Subcutaneous abdominal adipose tissue (tissue), 5 donors: ENCODE measurements at regions not wholly inside any gene's neighbourhood (a gene's known extent, or its start where the extent isn't known, plus 50 kb on each side); places are given as distances from the start of the nearest gene placed in this dataset.
"Not testable (repeated sequence)": the region's sequence is repeated elsewhere in the genome, so short reads cannot be mapped to it uniquely, and the experiment has no call there.

Experiments
- H3K27ac ChIP-seq: one replicate; pipeline ENCODE4 v1.7.0; 2013; ENCODE audit warnings: low read depth, mild to moderate bottlenecking, inconsistent platforms, low read length, moderate library complexity
- H3K27me3 ChIP-seq, 5 donors: one replicate each; pipeline ENCODE4 v1.7.0; 2013; ENCODE audit warnings: low read length in 5 of 5, inconsistent platforms in 1 of 5; ENCODE audit not compliant: control insufficient read depth in 5 of 5, insufficient read depth in 4 of 5
- H3K36me3 ChIP-seq, 5 donors: one replicate each; pipeline ENCODE4 v1.7.0; 2013; ENCODE audit warnings: low read length in 5 of 5; ENCODE audit not compliant: control insufficient read depth in 5 of 5, insufficient read depth in 5 of 5
- H3K4me1 ChIP-seq, 5 donors: one replicate each; pipeline ENCODE4 v1.7.0; 2013; ENCODE audit warnings: low read length in 5 of 5, mild to moderate bottlenecking in 3 of 5, moderate library complexity in 1 of 5; ENCODE audit not compliant: control insufficient read depth in 5 of 5, insufficient read depth in 5 of 5
- H3K4me3 ChIP-seq, 5 donors: one replicate each; pipeline ENCODE4 v1.7.0; 2013; ENCODE audit warnings: low read length in 5 of 5, low read depth in 1 of 5
- H3K9ac ChIP-seq, 5 donors: one replicate each; pipeline ENCODE4 v1.7.0; 2013; ENCODE audit warnings: low read length in 5 of 5, mild to moderate bottlenecking in 4 of 5, moderate library complexity in 3 of 5
- H3K9me3 ChIP-seq, 5 donors: one replicate each; pipeline ENCODE4 v1.7.0; 2013; ENCODE audit warnings: low read length in 5 of 5; ENCODE audit not compliant: control insufficient read depth in 5 of 5
- donor health status: healthy.
- donor health status: healthy.
- donor health status: healthy.
- donor health status: healthy.
- donor health status: healthy.

DNA sequence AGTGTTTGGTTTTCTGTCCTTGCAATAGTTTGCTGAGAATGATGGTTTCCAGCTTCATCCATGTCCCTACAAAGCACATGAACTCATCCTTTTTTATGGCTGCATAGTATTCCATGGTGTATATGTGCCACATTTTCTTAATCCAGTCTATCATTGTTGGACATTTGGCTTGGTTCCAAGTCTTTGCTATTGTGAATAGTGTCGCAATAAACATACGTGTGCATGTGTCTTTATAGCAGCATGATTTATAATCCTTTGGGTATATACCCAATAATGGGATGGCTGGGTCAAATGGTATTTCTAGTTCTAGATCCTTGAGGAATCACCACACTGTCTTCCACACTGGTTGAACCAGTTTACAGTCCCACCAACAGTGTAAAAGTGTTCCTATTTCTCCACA is 269.8 kb upstream of the DCN start:
- H3K9me3 ChIP-seq, H3K27ac ChIP-seq, H3K4me1 ChIP-seq, H3K4me3 ChIP-seq, H3K36me3 ChIP-seq, H3K9ac ChIP-seq, H3K27me3 ChIP-seq: not testable (repeated sequence)

DNA sequence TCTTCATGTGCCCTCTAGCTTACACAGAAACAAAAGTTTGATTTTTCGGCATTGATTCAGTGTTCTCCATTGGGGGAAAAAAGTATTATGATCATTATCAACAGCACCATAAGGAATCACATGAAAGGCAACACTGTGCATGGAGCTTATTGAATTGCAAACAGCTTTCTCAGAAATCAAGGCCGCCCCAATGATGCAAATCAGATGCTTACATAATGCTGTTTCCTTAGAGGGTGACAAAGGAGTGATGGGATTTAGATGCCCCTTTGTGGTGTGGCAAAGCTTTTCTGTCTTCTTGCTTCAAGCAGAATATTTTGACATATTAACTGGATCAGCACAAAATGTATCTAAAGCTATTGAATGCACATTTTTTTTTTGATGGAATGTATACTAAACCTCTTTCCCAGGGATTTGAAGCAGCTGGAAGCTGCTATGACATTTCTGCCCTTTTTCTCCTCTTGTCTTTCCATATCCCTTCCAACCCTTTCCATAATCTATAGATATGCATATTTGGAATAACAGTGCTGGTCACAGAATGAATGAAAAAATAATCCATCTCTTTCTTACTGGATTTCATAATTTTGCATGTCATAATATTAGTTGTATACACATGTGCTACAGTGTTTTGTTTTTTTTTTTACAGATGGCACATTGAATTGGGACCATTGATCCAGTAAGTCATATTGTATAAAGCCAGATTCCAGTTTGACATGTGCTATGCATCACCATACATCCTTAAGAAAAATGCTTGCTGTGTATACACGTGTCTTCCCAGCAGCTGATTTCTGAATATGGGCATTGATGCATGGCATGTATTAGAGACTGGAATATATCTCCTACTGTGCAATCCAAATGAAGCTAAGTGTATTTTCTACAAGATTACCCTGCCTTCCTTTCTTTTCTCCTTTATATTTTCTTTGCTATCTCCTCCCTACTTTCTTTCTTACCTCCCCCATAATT is 259.7 kb upstream of the DCN start:
- Histone ChIP-seq H3K27ac (no peak overlapping the region), H3K9me3 (no peaks in the 10 kb centered on the region), H3K27me3 (no peaks in the 10 kb centered on the region), H3K36me3 (no peaks in the 10 kb centered on the region), H3K4me1 (no peaks in the 10 kb centered on the region), H3K4me3 (no peak overlapping the region), H3K9ac (no peak overlapping the region)

DNA sequence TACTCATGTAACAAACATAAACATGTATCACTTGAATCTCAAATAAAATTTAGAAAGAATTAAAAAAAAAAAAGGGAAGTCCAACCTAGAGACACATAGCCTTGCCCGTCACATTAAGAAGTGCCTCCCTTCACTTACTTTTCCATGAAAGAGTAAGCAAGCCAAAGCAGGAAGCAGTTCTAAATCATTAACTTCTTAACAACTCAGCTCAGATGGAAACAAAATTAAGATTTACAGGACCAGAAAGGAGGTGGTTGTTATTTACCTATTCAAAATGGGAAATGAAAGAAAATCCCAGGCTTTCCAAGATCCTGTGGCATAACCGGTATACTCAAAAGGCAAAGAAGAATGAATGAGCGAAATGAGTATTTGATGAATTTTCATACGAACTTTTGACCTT is 258.6 kb upstream of the DCN start:
- H3K9ac ChIP-seq, result no peak overlapping the region
- H3K4me3 ChIP-seq, result no peak overlapping the region
- H3K27me3 ChIP-seq, result no peaks in the 10 kb centered on the region
- H3K9me3 ChIP-seq, result no peaks in the 10 kb centered on the region
- H3K4me1 ChIP-seq, result no peaks in the 10 kb centered on the region
- H3K36me3 ChIP-seq, result no peaks in the 10 kb centered on the region
- H3K27ac ChIP-seq, result no peak overlapping the region

DNA sequence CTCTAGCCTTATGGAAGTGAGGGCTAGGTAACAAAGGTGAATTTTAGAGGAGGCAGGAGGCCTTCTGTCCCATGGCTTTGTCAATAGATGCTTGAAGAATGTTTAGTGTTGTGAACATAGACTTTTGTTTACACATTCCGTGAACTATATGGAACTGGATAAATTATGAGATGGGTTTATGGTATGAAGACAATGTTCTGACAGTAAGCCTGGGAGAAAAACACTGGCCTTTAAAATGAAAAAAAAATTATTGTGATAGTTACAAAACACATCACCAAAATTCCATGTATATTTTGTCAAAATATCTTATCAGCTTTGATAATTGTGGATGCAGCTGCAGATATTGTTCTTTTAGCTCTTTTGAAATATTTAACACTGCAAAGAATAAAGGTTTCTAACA is 251.5 kb upstream of the DCN start:
- no peaks in the 10 kb centered on the region for H3K4me1 ChIP-seq
- no peaks in the 10 kb centered on the region for H3K27me3 ChIP-seq
- H3K9me3 ChIP-seq, result no peaks in the 10 kb centered on the region
- H3K36me3 ChIP-seq, result no peaks in the 10 kb centered on the region
- no peak overlapping the region for H3K9ac ChIP-seq
- no peak overlapping the region for H3K27ac ChIP-seq
- no peak overlapping the region for H3K4me3 ChIP-seq

DNA sequence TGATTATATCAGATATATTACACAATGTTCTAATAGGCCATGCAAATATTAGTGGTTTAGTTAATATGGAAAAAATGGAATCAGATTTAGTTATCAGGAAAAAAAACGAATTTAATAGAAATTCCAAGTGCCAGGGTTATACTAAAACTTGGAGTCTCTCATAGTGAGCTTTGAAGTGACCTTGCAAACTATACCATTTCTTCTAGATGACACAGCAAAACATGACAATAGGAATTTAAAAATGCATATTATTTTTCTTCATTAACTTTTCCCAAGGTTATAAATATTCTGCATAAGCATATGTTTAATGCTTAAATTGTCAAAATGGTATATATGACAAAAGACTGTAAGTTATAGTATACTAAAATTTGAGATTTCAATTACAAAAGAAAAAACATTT is 250.1 kb upstream of the DCN start:
- Histone ChIP-seq H3K27me3 (no peaks in the 10 kb centered on the region), H3K4me1 (no peaks in the 10 kb centered on the region), H3K9ac (no peak overlapping the region)

DNA sequence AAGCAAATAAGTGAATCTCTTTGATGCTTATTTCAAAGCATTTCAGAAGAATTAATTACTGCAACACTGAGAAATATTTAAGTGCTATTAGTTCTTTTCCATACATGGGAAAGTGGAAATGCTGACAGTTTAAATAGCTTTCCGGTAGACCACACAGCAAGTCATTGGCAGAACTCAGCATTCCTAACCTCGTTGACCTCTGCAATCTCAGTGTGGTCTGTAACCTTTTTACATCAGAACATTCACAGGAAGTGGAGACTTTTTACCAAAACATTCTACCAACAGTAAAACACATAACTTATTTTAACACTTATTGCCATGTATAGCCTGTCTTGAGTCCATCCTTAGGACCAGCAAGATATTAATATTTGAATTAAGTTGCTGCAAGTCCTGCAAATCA is 249.5 kb upstream of the DCN start:
- H3K27ac ChIP-seq, result no peak overlapping the region
- H3K27me3 ChIP-seq, result no peaks in the 10 kb centered on the region
- H3K36me3 ChIP-seq, result no peaks in the 10 kb centered on the region
- no peaks in the 10 kb centered on the region for H3K9me3 ChIP-seq
- H3K4me3 ChIP-seq, result no peak overlapping the region
- no peak overlapping the region for H3K9ac ChIP-seq
- no peaks in the 10 kb centered on the region for H3K4me1 ChIP-seq

More for the DNA sequence above, 250.1 kb upstream of the DCN start:
- Histone ChIP-seq H3K27ac (no peak overlapping the region), H3K4me3 (no peak overlapping the region), H3K9me3 (no peaks in the 10 kb centered on the region), H3K36me3 (no peaks in the 10 kb centered on the region)

DNA sequence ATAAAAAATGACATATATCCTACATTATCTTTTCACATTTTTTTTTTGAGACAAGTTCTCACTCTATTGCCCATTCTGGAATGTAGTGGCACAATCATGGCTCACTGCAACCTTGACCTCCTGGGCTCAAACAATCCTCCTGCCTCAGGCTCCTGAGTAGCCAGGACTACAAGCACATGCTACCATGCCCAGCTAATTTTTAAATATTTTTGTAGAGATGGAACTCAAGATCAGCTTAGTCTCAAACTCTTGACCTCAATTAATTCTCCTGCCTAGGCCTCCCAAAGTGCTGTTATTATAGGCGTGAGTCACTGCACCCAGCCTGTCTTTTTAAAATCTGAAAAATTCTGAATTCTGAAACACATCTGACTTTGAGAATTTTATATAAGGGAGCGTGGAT is 241.9 kb upstream of the DCN start:
- no peaks in the 10 kb centered on the region for H3K9me3 ChIP-seq
- no peaks in the 10 kb centered on the region for H3K4me1 ChIP-seq
- no peaks in the 10 kb centered on the region for H3K36me3 ChIP-seq
- no peak overlapping the region for H3K27ac ChIP-seq
- no peak overlapping the region for H3K4me3 ChIP-seq
- no peak overlapping the region for H3K9ac ChIP-seq
- no peaks in the 10 kb centered on the region for H3K27me3 ChIP-seq

DNA sequence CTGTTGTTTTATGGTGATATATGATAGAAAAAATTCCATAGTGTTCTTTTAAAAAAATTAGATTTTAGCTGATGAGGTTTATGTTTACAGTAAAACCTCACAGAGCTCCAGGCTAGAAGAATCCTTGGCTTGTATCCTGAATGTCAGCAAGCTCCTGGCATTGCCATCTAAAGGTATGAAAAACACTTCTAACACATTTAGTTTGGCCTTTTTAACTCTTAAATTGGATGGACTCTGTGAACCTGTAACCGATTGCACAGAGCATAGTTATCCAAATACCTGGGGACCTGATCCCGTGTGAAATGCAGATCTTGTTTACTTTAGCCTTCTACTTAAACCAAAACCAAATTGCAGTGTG is 241.1 kb upstream of the DCN start:
- no peak overlapping the region for H3K27ac ChIP-seq
- no peak overlapping the region for H3K9ac ChIP-seq
- no peaks in the 10 kb centered on the region for H3K36me3 ChIP-seq
- no peaks in the 10 kb centered on the region for H3K27me3 ChIP-seq
- no peaks in the 10 kb centered on the region for H3K9me3 ChIP-seq
- H3K4me1 ChIP-seq, result no peaks in the 10 kb centered on the region
- no peak overlapping the region for H3K4me3 ChIP-seq

DNA sequence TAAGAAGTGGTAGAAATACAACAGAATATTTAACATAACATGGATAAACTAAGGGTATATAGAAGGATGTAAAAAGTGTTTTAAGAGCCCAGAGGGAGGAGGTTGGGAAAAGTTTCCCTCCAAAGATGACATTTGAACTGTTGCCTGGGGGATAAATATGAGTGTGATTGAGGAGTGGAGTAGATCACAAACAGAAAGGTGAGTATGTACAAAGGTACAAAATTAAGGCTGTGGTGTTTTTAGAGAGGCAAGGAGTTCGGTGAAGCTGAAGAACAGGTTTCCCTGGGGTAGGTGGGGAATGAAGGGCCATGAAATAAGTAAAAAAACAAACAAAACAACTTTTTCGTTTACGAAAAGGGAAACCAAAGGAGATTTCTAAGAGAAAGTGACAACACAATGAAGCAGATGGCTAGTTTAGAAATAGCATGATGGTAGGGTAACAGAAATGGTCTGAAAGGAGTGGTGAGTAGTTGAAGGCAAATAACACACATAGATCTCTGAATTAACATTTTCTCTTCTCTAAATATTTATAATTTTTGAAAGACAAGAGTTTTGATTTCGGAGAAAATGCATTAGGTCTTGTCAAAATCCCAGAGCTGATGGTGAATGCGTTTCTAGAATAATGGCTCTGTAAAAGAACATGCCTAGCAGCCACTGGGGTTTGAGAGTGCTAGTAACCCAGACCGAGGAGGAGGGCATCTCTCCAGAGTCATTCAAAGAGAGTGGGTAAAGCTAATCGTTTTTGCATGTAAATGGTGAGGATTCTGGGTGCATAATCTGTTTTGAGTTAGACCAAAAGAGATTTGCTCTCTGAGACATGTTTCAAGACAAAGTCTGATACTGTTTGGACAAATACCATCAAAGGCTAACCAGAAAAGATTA is 240.4 kb upstream of the DCN start:
- Histone ChIP-seq H3K4me3 (no peak overlapping the region), H3K9me3 (no peaks in the 10 kb centered on the region), H3K27ac (no peak overlapping the region), H3K4me1 (no peaks in the 10 kb centered on the region), H3K27me3 (no peaks in the 10 kb centered on the region), H3K9ac (no peak overlapping the region), H3K36me3 (no peaks in the 10 kb centered on the region)

DNA sequence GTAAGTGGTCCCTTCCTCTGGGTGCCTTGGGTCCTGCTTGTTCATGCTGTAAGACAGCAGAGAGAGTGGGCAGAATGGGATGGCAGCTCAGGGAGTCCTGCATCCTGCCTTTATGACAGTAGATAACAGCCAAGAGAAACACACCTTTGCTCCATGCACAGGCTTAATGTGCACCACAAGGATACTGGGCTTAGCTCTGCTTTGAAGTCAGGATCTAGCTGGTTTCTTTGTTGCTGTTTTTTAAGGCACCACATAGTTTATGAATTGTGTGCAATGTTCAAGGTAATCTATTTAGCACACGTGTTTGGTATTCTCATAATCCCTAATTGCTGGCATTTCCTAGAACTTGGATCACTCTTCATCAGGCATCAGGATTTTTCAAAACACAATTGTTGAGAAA is 239.5 kb upstream of the DCN start:
- Histone ChIP-seq H3K36me3 (no peaks in the 10 kb centered on the region), H3K4me3 (no peak overlapping the region), H3K9ac (no peak overlapping the region), H3K27me3 (no peaks in the 10 kb centered on the region), H3K9me3 (no peaks in the 10 kb centered on the region), H3K27ac (no peak overlapping the region), H3K4me1 (no peaks in the 10 kb centered on the region)
